SU-DHL-6 (cell line): ENCODE measurements at regions not wholly inside any gene's neighbourhood (a gene's known extent, or its start where the extent isn't known, plus 50 kb on each side); places are given as distances from the start of the nearest gene placed in this dataset.

ENCODE experiments used
- H2AFZ ChIP-seq: fragments of 200-600 bp; sonication (generic); 2 replicates; pipeline ENCODE4 v1.6.1; 2014; ENCODE audit warnings: low read depth, mild to moderate bottlenecking, moderate library complexity, mixed read lengths, antibody characterized with exemption, low read length; ENCODE audit not compliant: severe bottlenecking
- H3F3A ChIP-seq: fragments of 200-600 bp; shearing (Covaris generic); 2 replicates; pipeline ENCODE4 v1.6.0; 2016; ENCODE audit warnings: antibody characterized with exemption, mild to moderate bottlenecking; ENCODE audit not compliant: insufficient read depth
- H3K27ac ChIP-seq: fragments of 200-600 bp; sonication (generic); 2 replicates; pipeline ENCODE4 v1.5.1; 2016; ENCODE audit warnings: low read depth, mild to moderate bottlenecking, low read length, moderate library complexity, mixed read lengths
- H3K27me3 ChIP-seq: fragments of 200-600 bp; sonication (generic), shearing (Covaris generic); 2 replicates; pipeline ENCODE4 v1.6.0; 2014; ENCODE audit warnings: mild to moderate bottlenecking, low read length
- H3K36me3 ChIP-seq: fragments of 200-600 bp; sonication (generic); 2 replicates; pipeline ENCODE4 v1.6.1; 2014; ENCODE audit warnings: mild to moderate bottlenecking, low read length, mixed read lengths
- H3K4me2 ChIP-seq: fragments of 300-600, 200-600 bp; shearing (Covaris generic), sonication (generic); 2 replicates; pipeline ENCODE4 v1.6.0; 2014; ENCODE audit warnings: low read length, low read depth, mild to moderate bottlenecking; ENCODE audit not compliant: poor library complexity, severe bottlenecking
- H3K4me3 ChIP-seq: fragments of 200-600 bp; sonication (generic); 2 replicates; pipeline ENCODE4 v1.5.1; 2014; ENCODE audit warnings: antibody characterized with exemption, low read length, mild to moderate bottlenecking, mixed read lengths; ENCODE audit not compliant: insufficient read depth, poor library complexity, severe bottlenecking
- H3K79me2 ChIP-seq: fragments of 200-600 bp; sonication (generic); 2 replicates; pipeline ENCODE4 v1.6.1; 2014; ENCODE audit warnings: mild to moderate bottlenecking, low read length, moderate library complexity; ENCODE audit not compliant: insufficient read depth
- H3K9ac ChIP-seq: fragments of 200-600 bp; sonication (generic); 2 replicates; pipeline ENCODE4 v1.7.0; 2014; ENCODE audit warnings: mild to moderate bottlenecking, low read length
- H3K9me2 ChIP-seq: fragments of 200-600 bp; sonication (generic); replicated peaks from 2 replicates; pipeline ENCODE4 v1.6.1; 2014; ENCODE audit warnings: low read length; ENCODE audit not compliant: insufficient read depth
- H3K9me3 ChIP-seq: fragments of 200-600 bp; sonication (generic); 2 replicates; pipeline ENCODE4 v1.6.1; 2014; ENCODE audit warnings: low read length, mixed read lengths; ENCODE audit not compliant: insufficient read depth
- H4K20me1 ChIP-seq: fragments of 200-600 bp; sonication (generic); 2 replicates; pipeline ENCODE4 v1.6.1; 2014; ENCODE audit warnings: low read depth, mild to moderate bottlenecking, antibody characterized with exemption, low read length, moderate library complexity, mixed read lengths
- CTCF ChIP-seq: fragments of 200-600 bp; sonication (generic); IDR thresholded peaks from one replicate; pipeline ENCODE4 v1.5.1; 2017; ENCODE audit warnings: antibody characterized with exemption, mild to moderate bottlenecking, low read length, moderate library complexity; ENCODE audit not compliant: insufficient read depth, poor library complexity, severe bottlenecking
- EZH2phosphoT487 ChIP-seq: fragments of 200-600 bp; sonication (generic), shearing (Covaris generic); conservative IDR thresholded peaks from 2 replicates; pipeline ENCODE4 v1.6.1; 2018; ENCODE audit warnings: mild to moderate bottlenecking, antibody characterized with exemption, low read length, moderate library complexity, mixed read lengths

GRCh38 chr3:161823910-161824309 lies 327.3 kb downstream of the OTOL1 start:
- H3K4me3 ChIP-seq, result no peak overlapping the region
- no peak overlapping the region for H2AFZ ChIP-seq
- no peak overlapping the region for H3K27ac ChIP-seq
- no peak overlapping the region for H3K4me2 ChIP-seq
- no peak overlapping the region for H3K9ac ChIP-seq
- no peaks in the 10 kb centered on the region for H3K79me2 ChIP-seq
- TF ChIP-seq CTCF (no peak), EZH2phosphoT487 (no peak)
- H3F3A ChIP-seq, result no peaks in the 10 kb centered on the region
- no peaks in the 10 kb centered on the region for H3K36me3 ChIP-seq
- H3K9me2 ChIP-seq, result no peaks in the 10 kb centered on the region
- no peaks in the 10 kb centered on the region for H3K27me3 ChIP-seq
- no peaks in the 10 kb centered on the region for H4K20me1 ChIP-seq
- no peaks in the 10 kb centered on the region for H3K9me3 ChIP-seq

- no peak overlapping the region for H2AFZ ChIP-seq
- H3K27me3 ChIP-seq, result no peaks in the 10 kb centered on the region
- H3K9me3 ChIP-seq, result no peaks in the 10 kb centered on the region
- no peak overlapping the region for H3K9ac ChIP-seq
- H3K36me3 ChIP-seq, result no peaks in the 10 kb centered on the region
- TF ChIP-seq EZH2phosphoT487 (no peak), CTCF (no peak)
- H3K9me2 ChIP-seq, result no peaks in the 10 kb centered on the region
- no peaks in the 10 kb centered on the region for H4K20me1 ChIP-seq
- no peak overlapping the region for H3K4me3 ChIP-seq
- no peaks in the 10 kb centered on the region for H3K79me2 ChIP-seq
- H3K4me2 ChIP-seq, result no peak overlapping the region
- no peaks in the 10 kb centered on the region for H3F3A ChIP-seq
- no peak overlapping the region for H3K27ac ChIP-seq
Measured at GRCh38 chr3:161838021-161838420, 341.4 kb downstream of the OTOL1 start.

GRCh38 chr3:161848376-161848775 lies 351.8 kb downstream of the OTOL1 start:
- no peak overlapping the region for H3K27ac ChIP-seq
- no peaks in the 10 kb centered on the region for H3K9me2 ChIP-seq
- H3K9ac ChIP-seq, result no peak overlapping the region
- no peak overlapping the region for H3K4me2 ChIP-seq
- no peaks in the 10 kb centered on the region for H3K9me3 ChIP-seq
- H3K27me3 ChIP-seq, result no peaks in the 10 kb centered on the region
- TF ChIP-seq CTCF (no peak), EZH2phosphoT487 (no peak)
- no peaks in the 10 kb centered on the region for H3K79me2 ChIP-seq
- H3K36me3 ChIP-seq, result no peaks in the 10 kb centered on the region
- no peaks in the 10 kb centered on the region for H3F3A ChIP-seq
- no peaks in the 10 kb centered on the region for H4K20me1 ChIP-seq
- no peak overlapping the region for H2AFZ ChIP-seq
- no peak overlapping the region for H3K4me3 ChIP-seq
